GM18873 (cell line): ENCODE measurements at regions not wholly inside any gene's neighbourhood (a gene's known extent, or its start where the extent isn't known, plus 50 kb on each side); places are given as distances from the start of the nearest gene placed in this dataset.
A peak's percentile ranks its signal among the peaks of the same experiment; 100 is the strongest.

Experiments used
- ATAC-seq: cut with Tn5 transposase; IDR thresholded peaks from one replicate; pipeline ENCODE4 v1.9.1; 2021; ENCODE audit warnings: mild to moderate bottlenecking, moderate library complexity, moderate number of reproducible peaks; ENCODE audit not compliant: unreplicated experiment, low FRiP score

DNA sequence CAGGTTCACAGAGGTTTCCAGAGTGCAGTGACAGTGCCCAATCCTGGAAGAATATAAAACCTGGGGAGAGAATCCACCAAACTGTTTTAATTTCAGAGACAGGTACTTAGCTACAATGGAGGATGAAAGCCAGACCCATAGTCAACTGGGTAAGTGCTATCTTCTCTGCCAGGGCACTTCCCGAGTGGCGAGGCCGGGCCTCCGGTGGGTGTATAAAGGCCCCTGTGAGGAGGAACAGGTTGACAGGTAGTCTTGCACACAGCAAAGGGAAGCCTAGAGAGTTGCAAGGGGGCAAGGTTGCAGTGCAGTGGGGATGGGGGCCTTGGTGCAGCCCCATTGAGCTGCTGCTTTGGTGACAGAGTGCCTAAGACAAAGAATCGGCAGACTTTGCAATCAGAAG is 130.7 kb downstream of the SLC38A6 start:
- no peak for ATAC-seq

- ATAC-seq, result no peak
These were observed 130.2 kb downstream of the SLC38A6 start for GRCh38 chr14:61111209-61111665.

DNA sequence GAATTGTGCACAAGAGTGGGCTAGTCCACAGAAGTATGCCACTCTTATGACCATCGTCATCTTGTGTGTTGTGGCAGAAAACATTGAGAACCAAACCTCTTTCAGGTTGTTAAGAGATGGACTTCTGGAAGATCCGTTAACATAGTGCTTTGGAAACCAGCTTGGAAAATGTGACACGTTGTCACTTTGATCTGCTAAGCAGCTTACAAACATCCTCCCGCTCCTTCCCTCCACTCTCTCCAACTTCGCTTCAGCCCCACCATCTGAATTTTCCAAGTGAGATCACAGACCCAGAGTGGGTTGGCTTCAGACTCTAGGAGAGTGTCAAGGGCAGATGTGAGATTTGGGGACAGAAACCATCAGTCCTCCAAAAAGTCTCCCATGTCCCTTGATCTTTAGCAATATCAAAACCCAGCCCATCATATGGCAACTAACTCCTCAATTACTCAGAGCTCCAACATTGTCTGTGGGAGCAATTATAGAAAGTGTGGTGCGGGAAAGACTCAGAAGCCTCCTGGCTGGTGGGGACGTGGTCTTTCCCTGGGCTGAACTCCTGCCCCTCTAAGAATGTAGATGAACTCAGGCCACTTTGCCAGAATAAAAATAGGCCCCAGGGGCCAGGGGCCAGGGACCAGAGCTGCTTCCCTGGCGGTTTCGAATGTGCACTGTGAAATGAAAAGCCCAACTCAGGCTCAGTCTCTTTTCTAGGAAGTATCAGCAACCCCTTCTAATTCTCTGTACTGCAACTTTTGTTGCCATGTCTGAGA is 129.5 kb downstream of the SLC38A6 start:
- no peak for ATAC-seq

- no peak for ATAC-seq
These were observed 128.2 kb downstream of the SLC38A6 start for GRCh38 chr14:61109288-61109687.

GRCh38 chr14:61108496-61109141 is 127.6 kb downstream of the SLC38A6 start:
- no peak for ATAC-seq

GRCh38 chr14:61107869-61108493 is 126.9 kb downstream of the SLC38A6 start:
- ATAC-seq, result no peak

- no peak for ATAC-seq
These were observed 126.1 kb downstream of the SLC38A6 start for GRCh38 chr14:61106959-61107641.

DNA sequence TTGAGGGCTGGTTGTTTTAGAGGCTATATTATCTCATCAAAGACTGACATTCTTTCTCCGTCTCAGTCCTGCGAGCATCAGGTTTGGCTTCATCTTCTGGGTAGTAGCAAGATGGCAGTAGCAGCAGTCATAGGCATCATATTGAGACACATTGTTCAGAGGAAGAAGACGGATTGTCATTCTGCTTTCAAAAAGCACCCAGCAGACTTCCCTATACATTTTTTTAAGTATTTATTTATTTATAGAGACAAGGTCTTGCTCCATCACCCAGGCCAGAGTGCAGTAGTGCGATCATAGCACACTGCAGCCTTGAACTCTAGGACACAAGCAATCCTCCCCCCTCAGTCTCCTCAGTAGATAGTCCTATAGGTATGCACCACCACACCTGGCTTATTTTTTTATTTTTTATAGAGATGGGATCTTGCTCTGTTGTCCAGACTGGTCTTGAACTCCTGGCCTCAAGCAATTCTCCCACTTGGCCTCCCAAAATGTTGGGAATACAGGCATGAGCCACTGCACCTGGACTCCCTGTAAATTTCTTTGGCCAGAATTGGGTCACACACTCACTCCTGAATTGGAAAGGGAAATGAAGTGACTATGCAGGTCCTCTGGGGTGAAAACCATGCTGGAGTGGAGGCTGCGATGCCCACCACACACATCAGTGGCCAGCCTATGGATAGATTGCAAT is 125.4 kb downstream of the SLC38A6 start:
- no peak for ATAC-seq

GRCh38 chr14:61104358-61104757 is 123.3 kb downstream of the SLC38A6 start:
- ATAC-seq, result no peak

- peak; percentile 82 for ATAC-seq
These were observed 122.7 kb downstream of the SLC38A6 start for GRCh38 chr14:61103541-61104339.

DNA sequence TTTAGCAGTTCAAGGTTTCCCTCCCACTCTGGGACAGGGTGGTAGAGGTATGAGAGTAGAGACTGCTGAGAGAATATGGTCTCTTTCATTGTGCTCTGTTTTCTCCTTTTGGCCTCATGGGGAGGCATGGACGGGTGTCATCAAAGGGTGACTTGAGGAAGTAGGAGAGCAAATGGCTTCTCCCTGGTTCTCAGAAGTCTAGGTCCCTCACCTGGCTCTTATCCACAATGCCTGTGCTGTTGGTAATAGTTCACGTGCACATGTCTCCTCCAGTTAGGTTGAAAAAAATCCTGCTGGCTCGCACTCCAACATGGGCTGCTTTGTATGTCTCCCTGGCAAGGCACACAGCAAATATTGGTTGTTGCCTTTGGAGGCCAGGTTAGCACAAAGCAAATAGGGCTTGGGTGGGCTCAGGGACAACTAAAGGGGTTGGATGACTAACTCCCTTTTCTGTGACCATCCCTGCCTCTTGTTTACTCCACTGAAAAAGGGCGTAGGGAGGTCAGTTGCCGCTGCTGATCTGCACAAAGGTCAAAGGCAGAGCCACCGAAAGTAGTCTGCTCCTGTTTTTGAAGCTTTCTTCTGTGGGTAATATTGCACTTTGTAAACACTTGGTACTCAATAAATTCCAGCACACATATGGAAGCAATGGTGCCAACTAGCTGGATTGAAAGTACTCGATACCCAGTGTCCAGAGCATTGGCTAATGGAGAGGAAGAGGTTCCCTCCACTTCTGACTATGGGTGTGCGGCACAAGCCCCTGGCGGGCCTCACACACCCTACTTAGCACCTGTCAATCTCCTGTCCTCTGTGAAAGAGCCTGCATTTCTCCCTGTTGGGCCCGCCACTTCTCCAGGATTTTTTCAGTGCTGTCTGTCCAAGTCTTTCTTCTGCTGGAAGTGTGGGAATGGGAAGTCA is 121.8 kb downstream of the SLC38A6 start:
- ATAC-seq, result no peak
